GM12878 (cell line): ENCODE measurements at regions not wholly inside any gene's neighbourhood (a gene's known extent, or its start where the extent isn't known, plus 50 kb on each side); places are given as distances from the start of the nearest gene placed in this dataset.

Experiments
- ATAC-seq: fragments of 200-7000 bp; cut with Tn5 transposase; 3 replicates; pipeline ENCODE4 v1.9.1; 2020; ENCODE audit warnings: mild to moderate bottlenecking, moderate library complexity
- BruUV-seq: library from RNA; stranded (reverse); fragments of 400-500 nt; replicated peaks from 2 replicates; lab custom pipeline; 2021; lab: Mats Ljungman, UMichigan
- CTCF ChIA-PET: fragments of 300-600 bp; sonication (Branson Sonifier 250); formaldehyde crosslinking; extraction: SDS; loops from one replicate; lab custom pipeline; 2021; ENCODE audit warnings: inconsistent platforms; lab: Yijun Ruan, JAX
- POLR2A ChIA-PET: fragments of 350-600 bp; formaldehyde crosslinking; extraction: SDS; loops from one replicate; lab custom pipeline; 2021; ENCODE audit warnings: inconsistent platforms; lab: Charles Lee
- RAD21 ChIA-PET: fragments of 300-600 bp; sonication (Branson Sonifier 250); formaldehyde crosslinking; loops from one replicate; lab custom pipeline; 2023; ENCODE audit warnings: antibody characterized with exemption; ENCODE audit not compliant: unreplicated experiment; lab: Charles Lee
- SMC1A ChIA-PET: fragments of 300-600 bp; sonication (Branson Sonifier 250); formaldehyde crosslinking; loops from one replicate; lab custom pipeline; 2023; ENCODE audit not compliant: unreplicated experiment, uncharacterized antibody; lab: Charles Lee
- DNase-seq: peaks from one replicate; pipeline ENCODE4 v3.0.0-alpha.2; 2011; ENCODE audit warnings: low read depth, low spot score
- FAIRE-seq: peaks from 3 replicates; lab custom pipeline; 2011; peaks lifted over from hg19 to GRCh38; lab: Jason Lieb, UNC
- H2AFZ ChIP-seq: 2 replicates; pipeline ENCODE4 v1.6.0; 2011; ENCODE audit warnings: low read depth, low read length, control low read depth; ENCODE audit not compliant: control insufficient read depth
- H3K27ac ChIP-seq: 2 replicates; pipeline ENCODE4 v1.5.1; 2011; ENCODE audit warnings: control low read depth; ENCODE audit not compliant: control insufficient read depth, insufficient read depth
- H3K27me3 ChIP-seq, 2 experiments: replicated peaks in 1 of 2; 2 replicates each; pipeline versions ENCODE4 v1.6.0 to v1.6.1; 2011; ENCODE audit warnings: low read length in 1 of 2; ENCODE audit not compliant: control insufficient read depth in 2 of 2, insufficient read depth in 2 of 2
- H3K36me3 ChIP-seq, 2 experiments: 2 replicates each; pipeline ENCODE4 v1.5.1; 2011; ENCODE audit warnings: low read length in 1 of 2; ENCODE audit not compliant: control insufficient read depth in 2 of 2, insufficient read depth in 2 of 2
- H3K4me1 ChIP-seq: 2 replicates; pipeline ENCODE4 v1.6.1; 2011; ENCODE audit warnings: mild to moderate bottlenecking, low read length, moderate library complexity, mixed read lengths; ENCODE audit not compliant: control insufficient read depth, insufficient read depth
- H3K4me2 ChIP-seq: 2 replicates; pipeline ENCODE4 v1.6.0; 2011; ENCODE audit warnings: control low read depth; ENCODE audit not compliant: control insufficient read depth, insufficient read depth
- H3K4me3 ChIP-seq: fragments of 200-600 bp; sonication (generic); 2 replicates; pipeline ENCODE4 v1.5.1; 2016
- H3K79me2 ChIP-seq: 2 replicates; pipeline ENCODE4 v1.6.0; 2011; ENCODE audit warnings: low read length; ENCODE audit not compliant: control insufficient read depth, insufficient read depth
- H3K9ac ChIP-seq: 2 replicates; pipeline ENCODE4 v1.8.0; 2011; ENCODE audit warnings: low read length, control low read depth, mixed read lengths; ENCODE audit not compliant: control insufficient read depth, insufficient read depth
- H3K9me3 ChIP-seq: replicated peaks from 3 replicates; pipeline ENCODE4 v1.5.1; 2011; ENCODE audit warnings: mild to moderate bottlenecking, low read length; ENCODE audit not compliant: control insufficient read depth, insufficient read depth
- H4K20me1 ChIP-seq: 2 replicates; pipeline ENCODE4 v1.6.0; 2011; ENCODE audit not compliant: control insufficient read depth, insufficient read depth
- BCL3 ChIP-seq: IDR thresholded peaks from 2 replicates; pipeline ENCODE4 v1.6.1; 2011; ENCODE audit warnings: borderline replicate concordance, low read depth, mild to moderate bottlenecking, moderate library complexity, low read length; ENCODE audit not compliant: insufficient read depth, poor library complexity, severe bottlenecking
- CREB1 ChIP-seq: IDR thresholded peaks from 2 replicates; pipeline ENCODE4 v1.6.1; 2012; ENCODE audit warnings: low read depth, mild to moderate bottlenecking, inconsistent platforms
- CREM ChIP-seq: IDR thresholded peaks from 2 replicates; pipeline ENCODE4 v1.6.1; 2014; ENCODE audit warnings: antibody characterized with exemption, low read depth
- EP300 ChIP-seq, 2 experiments: fragments of 150-350 bp in 1 of 2; IDR thresholded peaks; 2 replicates each; pipeline ENCODE4 v1.6.1; 2011 to 2012; ENCODE audit warnings: low read depth in 2 of 2, low read length in 2 of 2, borderline replicate concordance in 1 of 2, improper control_type of control experiment in 1 of 2, inconsistent platforms in 1 of 2; ENCODE audit not compliant: control insufficient read depth in 1 of 2
- FOS ChIP-seq: IDR thresholded peaks from 3 replicates; pipeline ENCODE4 v1.6.1; 2011; ENCODE audit warnings: borderline replicate concordance; ENCODE audit not compliant: insufficient read length; ENCODE audit errors: extremely low read depth
- KDM1A ChIP-seq: fragments of 200-600 bp; sonication (generic); IDR thresholded peaks from 2 replicates; pipeline ENCODE4 v1.6.1; 2016; ENCODE audit warnings: borderline replicate concordance
- RCOR1 ChIP-seq: conservative IDR thresholded peaks from 2 replicates; pipeline ENCODE4 v1.6.1; 2012; ENCODE audit warnings: low read depth, low read length, improper control_type of control experiment
- SKIL ChIP-seq: fragments of 450-650 bp; IDR thresholded peaks from 2 replicates; pipeline ENCODE4 v1.6.1; 2017; ENCODE audit warnings: mild to moderate bottlenecking, low read depth, inconsistent platforms; ENCODE audit not compliant: poor library complexity, severe bottlenecking
- TCF3 ChIP-seq: IDR thresholded peaks from 2 replicates; pipeline ENCODE4 v1.6.1; 2012; ENCODE audit warnings: low read depth, mild to moderate bottlenecking, low read length, borderline replicate concordance; ENCODE audit not compliant: insufficient read depth
- WGBS: methylation state at CpG from one replicate; pipeline ENCODE4 v1.1.6; 2016; ENCODE audit warnings: low lambda C conversion rate; ENCODE audit not compliant: insufficient replicate concordance, insufficient coverage; ENCODE audit errors: missing lambda C conversion rate; 5-methylcytosine and 5-hydroxymethylcytosine counted together
- in situ Hi-C: fragments of 300-500 bp; cut with MboI; formaldehyde crosslinking; loops from 9 replicates; pipeline ENCODE4 v1.14.3; 2018; ENCODE audit warnings: mixed read lengths
- intact Hi-C: fragments of 100-400 bp; cut with micrococcal nuclease; formaldehyde crosslinking; loops from one replicate; pipeline ENCODE4 v1.14.2; 2022; ENCODE audit not compliant: unreplicated experiment

DNA sequence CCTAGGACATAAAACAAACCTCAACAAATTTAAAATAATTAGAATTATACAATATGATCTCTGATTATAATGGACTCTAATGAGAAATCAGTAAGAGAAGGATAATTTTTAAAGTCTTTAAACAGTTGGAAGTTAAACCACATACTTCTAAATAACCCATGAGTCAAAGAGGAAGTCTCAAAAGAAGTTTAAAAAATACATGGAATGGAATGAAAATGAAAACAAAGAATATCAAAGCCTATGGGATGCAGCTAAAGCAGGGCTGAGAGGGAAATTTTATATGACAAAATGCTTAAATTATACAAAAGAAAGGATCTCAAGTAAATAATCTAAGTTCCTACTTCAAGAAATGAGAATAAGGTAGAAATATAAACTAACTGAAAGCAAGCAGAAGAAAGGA, 460.5 kb downstream of the RPS24 start (continued):
- no peak for TF ChIP-seq BCL3
- TF ChIP-seq TCF3: no peak
- TF ChIP-seq KDM1A: no peak
- TF ChIP-seq FOS: no peak
- TF ChIP-seq SKIL: no peak
- no peak for TF ChIP-seq EP300 (IDR thresholded peaks at IDR 0.05; ENCODE audit: borderline replicate concordance in 1 of 2, control insufficient read depth in 1 of 2, low read depth in 2 of 2, low read length in 2 of 2)
- TF ChIP-seq CREM: no peak
- no peak for TF ChIP-seq RCOR1

DNA sequence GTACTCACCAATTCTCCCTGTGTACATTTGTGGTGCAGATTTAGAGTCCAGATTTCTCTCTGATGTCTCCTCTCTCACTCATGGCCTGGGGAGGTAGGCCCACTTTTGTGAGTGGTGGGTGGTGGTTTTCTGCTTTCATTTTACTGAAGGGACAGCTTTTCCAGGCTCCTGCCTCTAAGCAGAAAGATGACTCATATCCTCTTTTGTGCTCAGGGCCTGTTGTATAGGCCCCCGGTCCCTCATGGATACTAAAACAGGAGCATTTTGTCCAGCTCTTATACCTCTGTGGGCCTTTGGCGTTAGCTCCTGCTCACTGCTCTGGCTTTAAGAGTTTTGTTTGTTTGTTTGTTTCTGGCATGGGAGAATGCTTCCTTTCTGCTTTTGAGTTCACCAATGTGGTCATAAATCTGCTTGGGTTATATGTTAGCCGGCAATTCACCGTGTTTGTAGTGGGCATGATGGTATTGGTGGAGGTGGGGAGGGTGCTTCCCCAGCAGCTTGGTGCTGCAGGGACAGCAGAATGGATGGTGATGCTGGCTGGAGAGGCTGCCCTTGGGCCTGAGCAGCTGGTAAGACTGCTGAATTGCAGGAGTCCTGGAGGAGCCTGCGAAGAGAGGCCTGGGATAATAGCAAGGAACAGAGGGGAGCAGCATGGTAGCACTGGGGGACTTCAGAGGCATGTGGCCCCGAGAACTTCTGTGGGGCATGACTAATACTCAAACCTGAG, 468.7 kb downstream of the RPS24 start:
- ATAC-seq (no peak), FAIRE-seq (no peak), DNase-seq (no peak)
- H3K36me3 ChIP-seq: no peaks in the 10 kb centered on the region
- no peak overlapping the region for H3K4me3 ChIP-seq
- ChIA-PET SMC1A (no interaction called here), CTCF (no interaction called here), POLR2A (no interaction called here), RAD21 (no interaction called here)
- H3K9ac ChIP-seq: no peak overlapping the region
- 31% methylated on average over 6 of the region's 6 CpGs for WGBS
- H4K20me1 ChIP-seq: no peaks in the 10 kb centered on the region
- no TSS peak for BruUV-seq
- no peaks in the 10 kb centered on the region for H3K79me2 ChIP-seq
- no peaks in the 10 kb centered on the region for H3K4me1 ChIP-seq
- in situ Hi-C loops (no loop called here), intact Hi-C loops (no loop called here)
- H2AFZ ChIP-seq: no peak overlapping the region
- H3K27me3 ChIP-seq: peaks cover under 1 to 6% of the 10 kb centered on the region in 2 experiments; a peak in 1 of 4 replicates
- no peak overlapping the region for H3K4me2 ChIP-seq
- no peak for TF ChIP-seq CREB1
- H3K9me3 ChIP-seq: no peaks in the 10 kb centered on the region
- H3K27ac ChIP-seq: no peak overlapping the region
